Testis (tissue), 2 donors: ENCODE measurements at regions not wholly inside any gene's neighbourhood (a gene's known extent, or its start where the extent isn't known, plus 50 kb on each side); places are given as distances from the start of the nearest gene placed in this dataset.

Source experiments
- CTCF ChIP-seq, 3 experiments: fragments of 450-650 bp in 2 of 3; fragments of 200-600 bp in 1 of 3; sonication (generic) in 1 of 3; IDR thresholded peaks; one replicate each; pipeline ENCODE4 v1.5.1; 2016 to 2019; ENCODE audit warnings: antibody characterized with exemption in 3 of 3, mild to moderate bottlenecking in 2 of 3, moderate library complexity in 1 of 3
- POLR2A ChIP-seq: fragments of 450-650 bp; IDR thresholded peaks from one replicate; pipeline ENCODE4 v1.6.1; 2017; ENCODE audit warnings: antibody characterized with exemption, mild to moderate bottlenecking, moderate library complexity

DNA sequence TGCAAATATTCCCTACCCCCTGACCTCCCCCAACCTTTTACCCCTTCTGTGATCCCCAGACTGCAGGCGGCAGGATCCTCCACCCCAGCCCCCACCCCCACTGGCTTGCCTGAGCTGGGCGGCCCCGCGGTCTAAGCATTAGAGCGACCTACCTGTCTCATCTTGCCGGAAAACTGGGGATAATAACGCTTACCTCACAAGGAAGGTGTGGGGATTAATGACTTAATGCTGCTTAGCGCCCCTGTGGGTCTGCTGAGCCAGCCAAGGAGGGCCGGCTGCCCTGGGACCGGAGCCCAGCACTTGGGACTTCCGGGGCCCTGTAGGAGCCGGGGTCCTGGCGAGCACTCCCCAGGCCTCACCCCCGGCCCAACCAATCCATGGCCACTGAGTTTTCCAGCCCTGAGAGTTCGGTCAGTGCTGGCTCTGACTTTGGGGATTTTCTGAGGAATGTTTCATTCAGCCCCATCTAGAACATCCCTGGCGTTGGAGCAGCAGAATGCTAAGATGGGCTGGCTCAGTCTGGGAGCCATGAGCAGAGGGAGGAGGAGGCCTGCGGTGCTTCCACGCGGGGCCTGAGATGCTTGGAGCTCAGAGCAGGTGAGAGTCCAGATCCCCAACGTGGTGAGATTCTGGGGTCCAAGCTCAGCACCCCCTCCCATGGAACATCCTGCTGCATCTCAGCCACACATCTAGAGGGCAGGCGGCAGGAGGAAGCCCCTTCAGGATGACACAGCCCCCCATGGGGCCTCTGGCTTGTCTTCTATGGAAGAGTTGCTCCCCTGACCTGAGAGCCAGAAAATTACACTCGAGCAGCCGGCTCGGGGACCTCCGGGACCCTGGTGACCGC, 97.9 kb downstream of the RIPK4 start:
- TF ChIP-seq POLR2A, result no peak
- no peak for TF ChIP-seq CTCF (IDR thresholded peaks at IDR 0.05)
